HepG2 (cell line): ENCODE measurements at regions not wholly inside any gene's neighbourhood (a gene's known extent, or its start where the extent isn't known, plus 50 kb on each side); places are given as distances from the start of the nearest gene placed in this dataset.

Source experiments
- ZBTB42 ChIP-seq: sonication (generic); formaldehyde crosslinking; IDR thresholded peaks from 2 replicates; pipeline ENCODE4 v1.5.0; 2020; ENCODE audit warnings: mild to moderate bottlenecking, missing genetic modification reagents
- ZNF776 ChIP-seq: sonication (generic); formaldehyde crosslinking; IDR thresholded peaks from 2 replicates; pipeline ENCODE4 v1.4.0; 2020; ENCODE audit warnings: mild to moderate bottlenecking, missing genetic modification reagents

GRCh38 chr4:123934096-123934495 lies 537.5 kb downstream of the SPRY1 start:
- TF ChIP-seq ZNF776 (CRISPR knock-in tag) (no peak), ZBTB42 (CRISPR knock-in tag) (no peak)
